ENCODE measurements at regions not wholly inside any gene's neighbourhood (a gene's known extent, or its start where the extent isn't known, plus 50 kb on each side); places are given as distances from the start of the nearest gene placed in this dataset.

- Histone ChIP-seq H3K4me1 (ENCODE audit: insufficient read depth, low read length, poor library complexity, severe bottlenecking) (peaks cover 13% of the 10 kb centered on the region), H3F3A (ENCODE audit: low read depth) (no peaks in the 10 kb centered on the region), H3K27me3 (ENCODE audit: insufficient read depth, low read length, poor library complexity, severe bottlenecking) (no peaks in the 10 kb centered on the region), H3K9me2 (replicated peaks; ENCODE audit: low read depth, low read length) (no peaks in the 10 kb centered on the region), H3K9me3 (ENCODE audit: insufficient read depth, low read depth, low read length) (no peaks in the 10 kb centered on the region), H3K4me2 (ENCODE audit: low read depth, low read length, poor library complexity, severe bottlenecking) (no peak overlapping the region), H2AFZ (ENCODE audit: low read length) (no peak overlapping the region), H3K9ac (ENCODE audit: low read depth, low read length, poor library complexity, severe bottlenecking) (no peak overlapping the region), H4K20me1 (ENCODE audit: insufficient read depth, low read length, poor library complexity, severe bottlenecking) (no peaks in the 10 kb centered on the region), H3K4me3 (ENCODE audit: low read length, poor library complexity, severe bottlenecking) (no peak overlapping the region), H3K79me2 (ENCODE audit: insufficient read depth, low read length) (no peaks in the 10 kb centered on the region), H3K36me3 (ENCODE audit: insufficient read depth, low read length) (no peaks in the 10 kb centered on the region)
- TF ChIP-seq EZH2phosphoT487 (IDR thresholded peaks at IDR 0.05; ENCODE audit: borderline replicate concordance) (no peak), CTCF (conservative IDR thresholded peaks at IDR 0.05; ENCODE audit: low read length) (no peak)
These were observed 463.6 kb upstream of the KCNMB2 start for GRCh38 chr3:178072391-178073305.

GRCh38 chr3:178073366-178073765, 462.9 kb upstream of the KCNMB2 start:
- Histone ChIP-seq H3K36me3 (ENCODE audit: insufficient read depth, low read length) (no peaks in the 10 kb centered on the region), H3K4me3 (ENCODE audit: low read length, poor library complexity, severe bottlenecking) (no peak overlapping the region), H3K79me2 (ENCODE audit: insufficient read depth, low read length) (no peaks in the 10 kb centered on the region), H3K9me2 (replicated peaks; ENCODE audit: low read depth, low read length) (no peaks in the 10 kb centered on the region), H3K4me2 (ENCODE audit: low read depth, low read length, poor library complexity, severe bottlenecking) (no peak overlapping the region), H2AFZ (ENCODE audit: low read length) (no peak overlapping the region), H3F3A (ENCODE audit: low read depth) (no peaks in the 10 kb centered on the region), H3K9me3 (ENCODE audit: insufficient read depth, low read depth, low read length) (no peaks in the 10 kb centered on the region), H3K4me1 (ENCODE audit: insufficient read depth, low read length, poor library complexity, severe bottlenecking) (peaks cover 16% of the 10 kb centered on the region), H4K20me1 (ENCODE audit: insufficient read depth, low read length, poor library complexity, severe bottlenecking) (no peaks in the 10 kb centered on the region), H3K9ac (ENCODE audit: low read depth, low read length, poor library complexity, severe bottlenecking) (no peak overlapping the region), H3K27me3 (ENCODE audit: insufficient read depth, low read length, poor library complexity, severe bottlenecking) (no peaks in the 10 kb centered on the region)
- TF ChIP-seq CTCF (conservative IDR thresholded peaks at IDR 0.05; ENCODE audit: low read length) (no peak), EZH2phosphoT487 (IDR thresholded peaks at IDR 0.05; ENCODE audit: borderline replicate concordance) (no peak)

- TF ChIP-seq EZH2phosphoT487 (IDR thresholded peaks at IDR 0.05; ENCODE audit: borderline replicate concordance) (no peak), CTCF (conservative IDR thresholded peaks at IDR 0.05; ENCODE audit: low read length) (no peak)
- Histone ChIP-seq H3K27me3 (ENCODE audit: insufficient read depth, low read length, poor library complexity, severe bottlenecking) (no peaks in the 10 kb centered on the region), H2AFZ (ENCODE audit: low read length) (no peak overlapping the region), H3F3A (ENCODE audit: low read depth) (no peaks in the 10 kb centered on the region), H4K20me1 (ENCODE audit: insufficient read depth, low read length, poor library complexity, severe bottlenecking) (no peaks in the 10 kb centered on the region), H3K9me3 (ENCODE audit: insufficient read depth, low read depth, low read length) (no peaks in the 10 kb centered on the region), H3K4me3 (ENCODE audit: low read length, poor library complexity, severe bottlenecking) (no peak overlapping the region), H3K36me3 (ENCODE audit: insufficient read depth, low read length) (no peaks in the 10 kb centered on the region), H3K79me2 (ENCODE audit: insufficient read depth, low read length) (no peaks in the 10 kb centered on the region), H3K9ac (ENCODE audit: low read depth, low read length, poor library complexity, severe bottlenecking) (no peak overlapping the region), H3K9me2 (replicated peaks; ENCODE audit: low read depth, low read length) (no peaks in the 10 kb centered on the region), H3K4me1 (ENCODE audit: insufficient read depth, low read length, poor library complexity, severe bottlenecking) (peaks cover 36% of the 10 kb centered on the region), H3K4me2 (ENCODE audit: low read depth, low read length, poor library complexity, severe bottlenecking) (no peak overlapping the region)
These were observed 460.9 kb upstream of the KCNMB2 start for GRCh38 chr3:178075344-178075743.

Data from Loucy (cell line).